ENCODE measurements at regions not wholly inside any gene's neighbourhood (a gene's known extent, or its start where the extent isn't known, plus 50 kb on each side); places are given as distances from the start of the nearest gene placed in this dataset.

DNA sequence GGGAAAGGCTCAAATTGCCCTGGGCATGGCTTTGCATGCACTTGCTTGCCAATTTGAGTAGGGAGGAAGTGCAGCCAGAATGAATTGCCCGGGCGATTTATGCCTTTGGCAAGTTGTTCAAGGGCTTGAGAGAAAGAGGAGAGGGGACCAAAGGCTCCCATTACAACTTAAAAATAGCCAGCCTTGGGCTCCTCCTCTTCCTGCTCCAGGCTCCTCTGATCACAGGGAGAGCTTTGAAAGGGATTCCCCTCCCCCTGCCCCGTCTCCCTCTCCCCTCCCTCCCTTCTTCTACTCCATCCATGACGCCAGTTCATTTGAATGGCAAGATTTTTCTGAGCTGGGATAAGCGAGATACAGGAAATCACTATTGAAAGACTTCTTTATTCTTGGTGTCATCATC lies 304.9 kb upstream of the JAG1 start:
- TF ChIP-seq RAD21 (IDR thresholded peaks at IDR 0.05; ENCODE audit: low read length) (no peak), MAZ (IDR thresholded peaks at IDR 0.05; ENCODE audit: borderline replicate concordance, low read depth, low read length) (no peak), CEBPB (IDR thresholded peaks at IDR 0.05; ENCODE audit: low read depth, low read length) (no peak)
- TF ChIP-seq, protein P1, sequence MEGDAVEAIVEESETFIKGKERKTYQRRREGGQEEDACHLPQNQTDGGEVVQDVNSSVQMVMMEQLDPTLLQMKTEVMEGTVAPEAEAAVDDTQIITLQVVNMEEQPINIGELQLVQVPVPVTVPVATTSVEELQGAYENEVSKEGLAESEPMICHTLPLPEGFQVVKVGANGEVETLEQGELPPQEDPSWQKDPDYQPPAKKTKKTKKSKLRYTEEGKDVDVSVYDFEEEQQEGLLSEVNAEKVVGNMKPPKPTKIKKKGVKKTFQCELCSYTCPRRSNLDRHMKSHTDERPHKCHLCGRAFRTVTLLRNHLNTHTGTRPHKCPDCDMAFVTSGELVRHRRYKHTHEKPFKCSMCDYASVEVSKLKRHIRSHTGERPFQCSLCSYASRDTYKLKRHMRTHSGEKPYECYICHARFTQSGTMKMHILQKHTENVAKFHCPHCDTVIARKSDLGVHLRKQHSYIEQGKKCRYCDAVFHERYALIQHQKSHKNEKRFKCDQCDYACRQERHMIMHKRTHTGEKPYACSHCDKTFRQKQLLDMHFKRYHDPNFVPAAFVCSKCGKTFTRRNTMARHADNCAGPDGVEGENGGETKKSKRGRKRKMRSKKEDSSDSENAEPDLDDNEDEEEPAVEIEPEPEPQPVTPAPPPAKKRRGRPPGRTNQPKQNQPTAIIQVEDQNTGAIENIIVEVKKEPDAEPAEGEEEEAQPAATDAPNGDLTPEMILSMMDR (conservative IDR thresholded peaks at IDR 0.05; ENCODE audit: low read depth, low read length): no peak
